GM21576 (cell line): ENCODE measurements at regions not wholly inside any gene's neighbourhood (a gene's known extent, or its start where the extent isn't known, plus 50 kb on each side); places are given as distances from the start of the nearest gene placed in this dataset.
A peak's percentile ranks its signal among the peaks of the same experiment; 100 is the strongest.
"Not testable (repeated sequence)": the region's sequence is repeated elsewhere in the genome, so short reads cannot be mapped to it uniquely, and the experiment has no call there.

Source experiments
- ATAC-seq: cut with Tn5 transposase; IDR thresholded peaks from one replicate; pipeline ENCODE4 v1.9.1; 2021; ENCODE audit warnings: mild to moderate bottlenecking, moderate library complexity; ENCODE audit not compliant: unreplicated experiment

DNA sequence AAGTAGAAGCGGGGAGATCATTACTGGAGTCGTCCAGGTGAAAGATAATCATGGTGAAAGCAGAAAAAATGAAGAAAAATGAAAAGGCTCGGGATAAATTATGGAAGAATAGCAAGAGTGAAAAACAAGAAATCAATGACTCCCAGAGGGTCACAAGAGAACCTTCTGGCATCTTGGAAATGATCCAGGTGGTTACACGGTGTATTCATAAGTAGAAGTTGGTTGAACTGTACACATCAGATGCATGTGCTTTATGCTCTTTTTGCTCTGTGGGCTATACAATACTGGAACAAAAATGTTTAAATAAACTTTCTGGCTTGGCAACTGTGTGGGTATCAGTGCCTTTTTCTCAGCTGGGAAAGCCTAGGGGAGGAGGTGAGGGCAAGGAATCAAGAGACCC lies 348.9 kb downstream of the RND3 start:
- ATAC-seq = no peak

GRCh38 chr2:150137338-150138069 lies 350.0 kb downstream of the RND3 start:
- no peak for ATAC-seq

- ATAC-seq = no peak
These were observed 350.6 kb downstream of the RND3 start for GRCh38 chr2:150136893-150137292.

GRCh38 chr2:150136401-150136800 lies 351.1 kb downstream of the RND3 start:
- ATAC-seq = no peak

GRCh38 chr2:150135223-150135883 lies 352.1 kb downstream of the RND3 start:
- ATAC-seq = no peak

DNA sequence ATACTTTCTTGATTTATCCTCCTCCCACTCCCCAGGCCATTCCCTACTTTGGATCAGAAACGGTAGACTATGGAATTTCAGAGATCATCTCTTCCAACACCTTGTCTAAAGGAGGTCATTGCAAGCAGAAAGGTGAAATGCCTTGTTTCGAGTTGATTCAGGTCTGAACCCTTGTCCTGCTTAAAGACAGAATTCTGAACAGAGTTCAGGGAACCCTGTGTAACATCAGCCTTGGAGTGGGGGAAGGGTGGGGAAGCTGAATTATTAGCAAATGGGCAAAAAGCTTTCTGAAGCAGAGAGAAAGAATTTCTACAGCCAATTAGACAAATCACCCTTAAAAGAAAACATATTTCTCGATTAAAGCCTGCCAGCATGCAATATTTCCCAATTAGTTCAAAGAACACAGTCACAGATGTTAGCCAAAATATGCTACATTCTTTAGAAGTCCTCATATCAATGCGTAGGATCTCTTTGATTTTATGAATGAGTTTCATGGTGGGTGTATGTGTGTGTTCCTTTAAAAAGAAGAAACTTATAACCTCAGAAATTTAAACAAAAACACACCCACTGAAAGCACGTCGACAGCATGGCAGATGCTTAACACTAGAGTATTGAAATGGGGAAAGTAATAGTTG lies 353.1 kb downstream of the RND3 start:
- ATAC-seq = no peak

- peak; percentile 91 for ATAC-seq
These were observed 353.8 kb downstream of the RND3 start for GRCh38 chr2:150133623-150134022.

DNA sequence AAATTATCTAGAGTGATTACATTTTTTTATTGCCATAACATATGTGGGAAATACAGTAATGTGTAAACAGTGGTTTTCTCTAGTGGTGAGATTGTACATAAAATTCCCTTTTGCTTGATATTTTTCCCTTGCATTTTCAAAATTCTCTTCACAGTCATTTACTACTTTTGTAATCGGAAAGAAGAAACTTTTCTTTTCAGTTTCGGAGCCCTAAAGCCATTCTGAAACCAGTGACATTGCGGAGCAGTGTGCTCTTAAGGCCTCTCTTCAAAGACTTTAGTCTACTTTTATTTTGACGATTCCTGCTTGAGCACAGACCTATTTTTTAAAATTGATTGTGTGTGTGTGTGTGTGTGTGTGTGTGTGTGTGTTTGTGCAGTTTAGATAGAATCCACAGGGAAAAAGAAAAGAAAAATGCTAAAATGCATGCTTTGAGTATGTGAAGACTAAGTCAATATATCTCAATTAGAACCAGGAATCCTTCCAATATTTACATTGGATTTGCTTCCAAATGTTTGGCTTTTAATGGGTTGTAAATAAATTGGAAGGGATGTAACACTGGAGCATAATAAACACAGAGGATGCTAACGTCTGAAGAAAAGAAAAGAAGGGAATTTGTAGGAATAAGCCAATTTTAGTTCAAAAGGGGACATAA lies 357.4 kb downstream of the RND3 start:
- no peak for ATAC-seq

GRCh38 chr2:150127995-150128394 lies 359.5 kb downstream of the RND3 start:
- ATAC-seq = no peak

DNA sequence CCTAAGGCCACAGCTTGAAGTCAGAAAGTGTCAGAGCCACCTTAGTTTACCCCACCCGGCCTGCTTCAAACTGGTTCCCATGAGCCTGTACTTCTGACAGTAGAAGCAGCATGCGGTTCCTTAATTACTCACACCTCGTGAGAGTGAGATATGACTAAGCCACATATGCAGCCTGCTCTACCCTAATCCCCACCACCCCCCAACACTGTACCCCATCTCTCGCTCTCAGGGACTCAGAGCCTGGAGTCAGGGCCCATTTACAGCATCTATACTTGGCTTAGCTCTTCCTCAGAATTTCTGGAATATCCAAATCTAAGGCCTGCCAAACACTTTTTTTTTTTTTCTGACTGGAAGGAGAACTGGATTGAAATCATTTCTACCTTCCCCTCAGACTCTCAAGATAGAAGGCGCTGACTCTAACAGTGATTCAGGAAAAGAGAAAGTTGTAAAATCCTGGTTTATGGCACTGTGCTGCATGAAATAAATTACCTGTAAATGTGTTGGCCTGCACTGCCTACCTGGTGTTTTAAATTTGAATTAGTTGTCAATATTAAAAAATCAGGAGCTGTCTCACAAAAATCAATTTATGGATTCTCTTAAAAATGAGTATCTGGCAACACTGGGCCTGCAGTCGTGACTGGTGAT lies 360.0 kb downstream of the RND3 start:
- no peak for ATAC-seq

DNA sequence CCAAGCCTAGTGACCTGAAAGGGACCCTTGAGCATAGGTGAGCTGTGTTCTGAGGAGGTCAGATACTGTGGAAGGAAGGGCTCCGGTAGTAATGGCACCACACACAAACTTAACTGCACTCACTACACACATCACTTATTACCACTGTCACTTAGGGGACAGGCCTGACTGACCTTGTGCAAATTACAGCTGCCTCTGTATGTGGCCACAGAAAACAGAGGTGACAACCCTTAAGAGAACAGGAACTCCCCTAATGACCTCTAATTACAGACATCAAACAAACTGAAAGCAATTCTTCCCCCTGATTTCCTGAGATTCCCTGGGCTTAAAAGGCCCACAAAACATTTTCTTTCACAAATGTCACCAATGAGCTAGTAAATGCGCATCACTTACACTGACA lies 360.6 kb downstream of the RND3 start:
- no peak for ATAC-seq

- ATAC-seq = no peak
These were observed 361.2 kb downstream of the RND3 start for GRCh38 chr2:150126143-150126740.

DNA sequence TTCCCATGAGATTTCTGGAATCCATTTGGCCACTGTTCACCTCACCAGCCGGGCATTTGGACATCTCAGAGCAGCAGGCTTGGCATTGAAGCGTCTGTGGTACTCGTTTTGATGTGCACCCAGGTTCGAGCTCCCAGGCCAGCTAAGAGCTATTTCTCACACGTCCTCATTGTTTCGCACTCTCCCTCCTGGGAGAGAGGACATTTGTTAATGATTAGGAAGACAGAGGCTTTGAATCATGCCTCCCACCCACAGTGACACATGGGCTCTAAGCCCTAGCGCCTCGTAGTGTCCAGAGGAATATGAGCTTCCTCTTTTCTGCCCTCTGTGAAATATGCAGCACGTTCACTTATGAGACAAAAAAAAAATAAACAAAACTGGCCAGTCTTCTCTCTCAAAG lies 361.8 kb downstream of the RND3 start:
- ATAC-seq = no peak

DNA sequence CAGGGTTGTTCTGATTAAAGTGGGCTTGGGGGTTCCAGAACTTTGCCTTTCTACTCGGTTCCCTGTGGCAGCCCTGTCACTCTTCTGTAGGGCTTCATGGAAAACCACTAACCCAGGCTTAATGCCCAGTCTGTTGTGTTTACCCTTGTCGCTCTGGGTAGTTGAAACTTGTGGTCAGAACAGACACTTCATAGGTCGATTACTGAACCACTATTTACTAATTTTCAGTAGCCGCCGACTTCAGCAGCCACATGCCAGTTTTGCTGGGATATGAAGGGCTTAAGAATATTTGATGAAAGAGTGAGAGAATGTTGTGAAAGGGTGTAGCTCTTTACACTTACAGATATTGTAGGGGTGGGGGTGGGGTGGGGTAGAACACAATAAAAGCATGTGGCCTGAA lies 362.3 kb downstream of the RND3 start:
- ATAC-seq = no peak

DNA sequence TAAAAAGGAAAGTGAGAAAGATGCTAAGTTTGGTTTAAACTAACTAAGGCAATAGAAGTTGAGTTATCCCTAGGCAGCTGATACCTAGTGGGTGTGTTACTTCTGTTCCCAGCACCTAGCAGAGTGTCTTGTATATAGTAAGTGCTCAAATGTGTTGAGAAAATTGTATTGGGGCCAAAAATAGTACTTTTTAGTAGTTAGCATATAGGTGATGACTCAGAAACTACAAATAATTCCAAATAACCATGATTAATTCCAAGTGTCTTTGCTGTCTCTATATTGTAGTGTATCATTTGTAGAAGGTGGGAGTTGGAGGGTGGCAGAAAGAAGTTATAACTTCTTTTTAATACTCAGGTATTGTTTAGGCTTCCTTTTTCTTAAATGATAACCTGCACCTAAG lies 362.7 kb downstream of the RND3 start:
- no peak for ATAC-seq

- ATAC-seq = no peak
These were observed 364.4 kb downstream of the RND3 start for GRCh38 chr2:150122871-150123613.

DNA sequence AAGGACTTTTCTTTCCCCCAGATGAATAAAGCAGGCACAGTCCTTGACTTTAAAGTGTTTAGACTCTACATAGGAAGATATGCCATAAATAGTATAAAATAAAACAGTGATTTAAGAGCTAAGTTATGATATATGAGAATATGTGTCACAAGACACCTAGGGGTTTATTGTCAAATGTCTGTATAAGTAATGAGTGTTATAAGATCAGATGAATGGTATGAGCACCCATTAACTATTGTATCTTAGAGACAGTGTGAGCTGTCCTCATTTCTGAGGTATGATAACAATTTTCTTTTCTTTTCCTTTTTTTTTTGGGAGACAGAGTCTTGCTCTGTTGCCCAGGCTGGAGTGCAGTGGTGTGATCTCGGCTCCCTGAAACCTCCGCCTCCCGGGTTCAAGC lies 365.3 kb downstream of the RND3 start:
- no peak for ATAC-seq

DNA sequence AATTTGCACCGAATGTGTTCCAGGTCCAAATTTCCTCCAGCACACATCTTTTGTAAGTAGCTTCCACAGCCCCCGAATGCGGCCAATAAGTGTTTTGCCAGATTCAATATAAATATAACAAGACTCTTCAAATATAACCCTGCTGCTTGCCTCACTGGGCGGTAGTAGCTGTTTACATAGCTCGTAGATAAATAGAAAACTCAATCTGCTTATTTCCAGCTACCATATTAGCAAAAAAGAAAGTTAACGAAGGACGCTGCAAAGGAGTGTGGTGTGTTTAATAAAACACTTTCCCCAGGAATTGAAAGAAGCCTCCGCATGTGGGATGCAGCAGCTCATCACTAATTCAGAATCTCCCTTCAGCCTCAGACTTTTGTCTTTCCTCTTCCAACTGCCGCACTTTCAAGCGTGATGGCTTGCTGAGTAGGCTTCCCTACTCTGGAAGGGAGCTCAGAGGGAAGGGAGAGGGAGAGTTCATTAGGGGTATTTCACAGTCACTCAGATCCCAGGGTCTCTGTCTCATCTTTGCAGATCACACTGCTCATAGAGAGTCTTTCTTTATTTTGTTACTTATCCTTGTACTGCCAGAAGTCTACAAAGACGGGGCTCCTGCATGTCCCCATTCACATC lies 367.0 kb downstream of the RND3 start:
- no peak for ATAC-seq

- no peak for ATAC-seq
These were observed 367.6 kb downstream of the RND3 start for GRCh38 chr2:150119819-150120218.

DNA sequence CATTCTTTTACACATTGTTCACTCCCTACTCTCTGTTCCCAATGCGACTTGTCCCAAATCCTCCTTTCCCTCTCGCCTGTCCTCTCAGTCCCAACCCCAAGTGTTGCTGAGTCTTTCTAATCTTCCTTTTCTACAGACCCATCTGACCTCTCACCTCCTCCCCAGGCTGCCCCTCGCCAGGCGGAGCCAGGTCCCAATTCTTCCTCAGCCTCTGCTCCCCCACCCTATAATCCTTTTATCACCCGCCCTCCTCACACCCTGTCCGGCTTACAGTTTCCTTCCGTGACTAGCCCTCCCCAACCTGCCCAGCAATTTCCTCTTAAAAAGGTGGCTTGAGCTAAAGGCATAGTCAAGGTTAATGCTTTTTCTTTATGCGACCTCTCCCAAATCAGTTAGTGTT lies 373.4 kb downstream of the RND3 start:
- not testable (repeated sequence) for ATAC-seq
